Caco-2 (cell line): ENCODE measurements at regions not wholly inside any gene's neighbourhood (a gene's known extent, or its start where the extent isn't known, plus 50 kb on each side); places are given as distances from the start of the nearest gene placed in this dataset.

Experiments used
- BruUV-seq: library from RNA; stranded (reverse); fragments of 400-500 nt; replicated peaks from 2 replicates; lab custom pipeline; 2021; lab: Mats Ljungman, UMichigan
- CTCF ChIA-PET: fragments of 300-600 bp; sonication (Branson Sonifier 250); formaldehyde crosslinking; loops from one replicate; lab custom pipeline; 2022; ENCODE audit warnings: antibody characterized with exemption; lab: Charles Lee
- POLR2A ChIA-PET: fragments of 300-600 bp; sonication (Branson Sonifier 250); formaldehyde crosslinking; loops from one replicate; lab custom pipeline; 2022; ENCODE audit warnings: antibody characterized with exemption; lab: Charles Lee
- DNase-seq, 2 experiments: peaks; one replicate each; pipeline versions ENCODE4 v3.0.0 to v3.0.0-alpha.2; 2020 to 2022
- H3K27me3 ChIP-seq: replicated peaks from 2 replicates; pipeline ENCODE4 v1.6.0; 2011; ENCODE audit warnings: low read length; ENCODE audit not compliant: control insufficient read depth, insufficient read depth
- H3K36me3 ChIP-seq: 2 replicates; pipeline ENCODE4 v1.5.1; 2011; ENCODE audit warnings: low read length; ENCODE audit not compliant: control insufficient read depth, insufficient read depth
- H3K4me1 ChIP-seq: fragments of 250-450 bp; sonication (Bioruptor Pico); 2 replicates; pipeline ENCODE4 v1.5.1; 2020; ENCODE audit warnings: mild to moderate bottlenecking
- H3K4me3 ChIP-seq: 2 replicates; pipeline ENCODE4 v1.5.1; 2011; ENCODE audit warnings: low read depth, mild to moderate bottlenecking, control low read depth, low read length
- H3K9me3 ChIP-seq: fragments of 250-450 bp; sonication (Bioruptor Pico); 2 replicates; pipeline ENCODE4 v1.5.1; 2020; ENCODE audit warnings: mild to moderate bottlenecking, moderate library complexity
- H3K27ac Mint-ChIP-seq: one replicate; pipeline ENCODE4 v1.8.0; 2022; ENCODE audit warnings: mixed read lengths; ENCODE audit not compliant: unreplicated experiment
- H3K27me3 Mint-ChIP-seq: one replicate; pipeline ENCODE4 v1.8.0; 2022; ENCODE audit warnings: mixed read lengths; ENCODE audit not compliant: insufficient read depth, unreplicated experiment
- H3K36me3 Mint-ChIP-seq: one replicate; pipeline ENCODE4 v1.8.0; 2022; ENCODE audit warnings: mild to moderate bottlenecking, mixed read lengths; ENCODE audit not compliant: insufficient read depth, unreplicated experiment
- H3K4me1 Mint-ChIP-seq: one replicate; pipeline ENCODE4 v1.8.0; 2022; ENCODE audit warnings: low read depth, mixed read lengths; ENCODE audit not compliant: unreplicated experiment
- H3K4me3 Mint-ChIP-seq: one replicate; pipeline ENCODE4 v1.8.0; 2022; ENCODE audit warnings: mild to moderate bottlenecking, moderate library complexity, mixed read lengths; ENCODE audit not compliant: unreplicated experiment
- H3K9me3 Mint-ChIP-seq: one replicate; pipeline ENCODE4 v1.8.0; 2022; ENCODE audit warnings: mixed read lengths; ENCODE audit not compliant: unreplicated experiment
- CTCF ChIP-seq, 2 experiments: fragments of 200-600 bp in 1 of 2; IDR thresholded peaks; 1 replicate in 1 of 2; 2 replicates in 1 of 2; pipeline versions ENCODE4 v1.5.1 to v1.8.0; 2011 to 2022; ENCODE audit warnings: antibody characterized with exemption in 1 of 2, control low read depth in 1 of 2, inconsistent platforms in 1 of 2, low read depth in 1 of 2, low read length in 1 of 2, mild to moderate bottlenecking in 1 of 2, moderate library complexity in 1 of 2; ENCODE audit not compliant: insufficient read depth in 1 of 2, severe bottlenecking in 1 of 2, unreplicated experiment in 1 of 2
- intact Hi-C: fragments of 100-400 bp; cut with micrococcal nuclease; formaldehyde crosslinking; loops from one replicate; pipeline ENCODE4 v1.10.0; 2022; ENCODE audit not compliant: unreplicated experiment

GRCh38 chr1:189783456-189783855 is 694.2 kb downstream of the BRINP3 start:
- Histone ChIP-seq H3K27me3 (no peaks in the 10 kb centered on the region), H3K36me3 (no peaks in the 10 kb centered on the region), H3K4me3 (no peak overlapping the region), H3K9me3 (no peaks in the 10 kb centered on the region), H3K4me1 (no peaks in the 10 kb centered on the region)
- no peak overlapping the region for H3K27ac Mint-ChIP-seq
- H3K9me3 Mint-ChIP-seq, result no peaks in the 10 kb centered on the region
- POLR2A ChIA-PET, result no interaction called here
- H3K4me3 Mint-ChIP-seq, result no peak overlapping the region
- TF ChIP-seq CTCF (IDR thresholded peaks at IDR 0.05; ENCODE audit: insufficient read depth in 1 of 2, low read depth in 1 of 2, low read length in 1 of 2, severe bottlenecking in 1 of 2, unreplicated experiment in 1 of 2), result no peak
- H3K4me1 Mint-ChIP-seq, result no peaks in the 10 kb centered on the region
- H3K27me3 Mint-ChIP-seq, result no peaks in the 10 kb centered on the region
- CTCF ChIA-PET, result no interaction called here
- no TSS peak for BruUV-seq
- H3K36me3 Mint-ChIP-seq, result no peaks in the 10 kb centered on the region
- intact Hi-C loops, result no loop called here
- DNase-seq, result no peak

GRCh38 chr1:189786761-189787160 is 690.9 kb downstream of the BRINP3 start:
- Histone ChIP-seq H3K36me3 (no peaks in the 10 kb centered on the region), H3K4me1 (no peaks in the 10 kb centered on the region), H3K27me3 (no peaks in the 10 kb centered on the region), H3K9me3 (no peaks in the 10 kb centered on the region), H3K4me3 (no peak overlapping the region)
- H3K9me3 Mint-ChIP-seq, result no peaks in the 10 kb centered on the region
- DNase-seq, result no peak
- H3K27me3 Mint-ChIP-seq, result no peaks in the 10 kb centered on the region
- ChIA-PET POLR2A (no interaction called here), CTCF (no interaction called here)
- no peak for TF ChIP-seq CTCF (IDR thresholded peaks at IDR 0.05; ENCODE audit: insufficient read depth in 1 of 2, low read depth in 1 of 2, low read length in 1 of 2, severe bottlenecking in 1 of 2, unreplicated experiment in 1 of 2)
- intact Hi-C loops, result no loop called here
- peaks cover 6% of the 10 kb centered on the region for H3K36me3 Mint-ChIP-seq
- H3K4me1 Mint-ChIP-seq, result no peaks in the 10 kb centered on the region
- no peak overlapping the region for H3K27ac Mint-ChIP-seq
- BruUV-seq, result no TSS peak
- H3K4me3 Mint-ChIP-seq, result no peak overlapping the region

- no peaks in the 10 kb centered on the region for H3K9me3 Mint-ChIP-seq
- H3K4me3 Mint-ChIP-seq, result no peak overlapping the region
- H3K27ac Mint-ChIP-seq, result no peak overlapping the region
- CTCF ChIA-PET, result no interaction called here
- Histone ChIP-seq H3K4me1 (no peaks in the 10 kb centered on the region), H3K36me3 (no peaks in the 10 kb centered on the region), H3K4me3 (no peak overlapping the region), H3K9me3 (no peaks in the 10 kb centered on the region), H3K27me3 (no peaks in the 10 kb centered on the region)
- peaks cover 6% of the 10 kb centered on the region for H3K36me3 Mint-ChIP-seq
- no peaks in the 10 kb centered on the region for H3K4me1 Mint-ChIP-seq
- BruUV-seq, result no TSS peak
- POLR2A ChIA-PET, result no interaction called here
- TF ChIP-seq CTCF (IDR thresholded peaks at IDR 0.05; ENCODE audit: insufficient read depth in 1 of 2, low read depth in 1 of 2, low read length in 1 of 2, severe bottlenecking in 1 of 2, unreplicated experiment in 1 of 2), result no peak
- no peaks in the 10 kb centered on the region for H3K27me3 Mint-ChIP-seq
- intact Hi-C loops, result no loop called here
- peak in 1 of 2 experiments; percentile 30 for DNase-seq
Observed at GRCh38 chr1:189787201-189787600, 690.5 kb downstream of the BRINP3 start.
